ENCODE measurements at regions not wholly inside any gene's neighbourhood (a gene's known extent, or its start where the extent isn't known, plus 50 kb on each side); places are given as distances from the start of the nearest gene placed in this dataset.

DNA sequence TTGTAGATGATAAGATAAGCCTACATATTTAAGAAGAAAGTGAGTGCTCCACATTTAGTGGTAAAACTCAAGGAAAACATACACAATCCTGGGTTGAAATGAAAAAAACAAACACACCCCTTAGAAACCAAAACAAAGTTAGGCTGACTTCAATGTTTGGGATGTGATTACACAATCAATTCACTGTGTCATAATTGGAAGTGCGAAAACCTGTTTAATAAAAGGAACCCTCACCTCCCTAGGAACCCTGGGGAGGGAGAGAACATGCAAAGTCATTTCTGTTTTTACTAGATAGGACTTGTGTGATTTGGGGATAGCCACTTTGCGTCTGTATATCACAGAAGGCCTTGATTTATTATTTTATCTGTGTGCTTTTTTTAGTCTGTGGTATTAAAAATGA, 275.0 kb downstream of the NFKBIZ start:
- DNase-seq: no peak

GRCh38 chr3:102124704-102125103, 275.4 kb downstream of the NFKBIZ start:
- DNase-seq: no peak

DNA sequence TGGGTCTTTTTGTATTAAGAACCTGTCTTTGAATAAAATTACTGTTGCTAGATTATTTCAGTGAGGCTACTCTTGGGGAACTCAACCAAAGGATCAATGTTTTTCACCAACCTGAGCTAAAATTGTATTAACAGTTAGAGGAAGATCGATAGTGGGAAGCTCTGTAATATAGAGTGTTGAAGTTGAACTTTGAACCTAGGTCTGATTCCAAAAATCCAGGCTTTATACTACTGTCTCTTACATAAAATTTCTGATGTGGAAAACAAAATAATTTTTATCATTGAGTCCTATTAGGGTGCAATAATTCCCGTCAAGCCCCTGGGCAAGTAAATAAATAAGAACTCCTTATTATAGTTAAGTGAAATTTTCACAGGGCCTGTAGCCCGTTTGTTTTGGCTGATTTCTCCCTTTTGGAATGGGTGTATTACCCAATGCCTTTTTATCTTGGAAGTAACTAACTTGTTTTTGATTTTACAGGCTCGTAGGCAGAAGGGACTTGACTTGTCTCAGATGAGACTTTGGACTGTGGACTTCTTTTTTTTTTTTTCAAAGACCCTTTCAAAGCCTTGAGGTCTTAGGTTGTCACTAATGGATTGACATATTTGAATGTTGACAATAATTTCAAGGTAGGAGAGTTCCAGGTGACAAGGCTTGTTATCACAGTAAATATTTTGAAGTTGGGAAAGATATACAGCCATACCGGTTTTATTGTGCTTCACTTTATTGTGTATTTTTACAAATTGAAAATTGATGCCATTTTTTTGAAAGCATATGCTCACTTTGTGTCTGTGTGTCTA, 276.1 kb downstream of the NFKBIZ start:
- no peak for DNase-seq

GRCh38 chr3:102125994-102126368, 276.7 kb downstream of the NFKBIZ start:
- no peak for DNase-seq

DNA sequence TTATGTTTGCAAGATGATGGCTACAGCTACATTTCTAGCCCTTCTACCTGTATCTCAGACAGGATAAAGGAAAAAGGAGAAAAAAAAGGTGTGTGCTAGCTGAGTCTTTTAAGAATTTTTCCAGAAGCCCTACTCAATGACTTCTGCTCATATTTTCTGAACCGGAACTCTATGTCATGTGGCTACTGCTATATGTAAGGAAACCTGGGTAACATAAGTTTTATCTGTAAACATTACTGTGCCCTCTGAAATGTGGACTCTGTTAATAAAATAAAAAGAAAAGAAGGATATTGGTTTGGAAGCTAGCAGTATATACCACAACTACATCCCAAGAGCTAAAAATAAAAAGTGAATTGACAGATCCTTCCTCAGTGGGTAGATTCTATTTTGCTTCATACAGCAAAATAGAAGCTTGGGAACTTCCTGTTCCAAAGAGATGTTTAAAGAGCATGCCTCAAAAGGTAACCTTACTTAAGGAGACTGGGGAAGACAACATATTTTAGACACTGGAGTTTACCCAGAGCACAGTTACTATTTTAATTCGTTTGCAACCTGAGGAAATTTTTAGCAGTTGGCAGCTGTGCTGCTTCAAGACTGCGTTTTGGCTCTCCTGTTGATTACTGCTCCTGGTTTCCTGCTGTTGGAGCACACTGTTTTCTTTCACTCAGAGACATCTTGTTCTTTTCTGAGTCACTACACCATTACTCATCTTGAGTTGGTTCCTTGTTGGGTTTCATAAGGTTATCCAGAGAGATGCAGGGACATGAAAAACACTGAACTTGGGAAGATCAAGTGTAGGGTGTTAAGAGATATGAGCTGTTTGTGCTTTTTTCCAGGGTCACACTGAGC, 280.7 kb downstream of the NFKBIZ start:
- DNase-seq: no peak

- no peak for DNase-seq
These were observed 283.1 kb downstream of the NFKBIZ start for GRCh38 chr3:102132370-102132769.

DNA sequence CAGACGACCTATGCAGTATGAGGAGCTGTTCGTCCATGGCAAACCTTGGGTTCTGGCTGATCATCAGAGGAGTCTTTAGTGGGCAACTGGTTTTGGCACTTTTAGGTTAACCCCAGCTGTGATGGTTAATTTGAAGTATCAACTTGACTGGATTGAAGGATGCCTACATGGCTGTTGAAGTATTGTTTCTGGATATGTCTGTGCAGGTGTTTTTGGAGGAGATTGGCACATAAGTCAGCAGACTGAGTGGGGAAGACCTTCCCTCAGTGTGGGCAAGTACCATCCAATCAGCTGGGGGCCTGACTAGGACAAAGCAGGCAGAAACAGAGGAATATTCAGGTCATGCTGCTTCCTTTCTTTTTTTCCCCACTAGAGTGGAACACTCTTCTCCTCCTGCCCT, 284.1 kb downstream of the NFKBIZ start:
- DNase-seq: no peak

GRCh38 chr3:102135316-102135715, 286.0 kb downstream of the NFKBIZ start:
- DNase-seq: no peak

DNA sequence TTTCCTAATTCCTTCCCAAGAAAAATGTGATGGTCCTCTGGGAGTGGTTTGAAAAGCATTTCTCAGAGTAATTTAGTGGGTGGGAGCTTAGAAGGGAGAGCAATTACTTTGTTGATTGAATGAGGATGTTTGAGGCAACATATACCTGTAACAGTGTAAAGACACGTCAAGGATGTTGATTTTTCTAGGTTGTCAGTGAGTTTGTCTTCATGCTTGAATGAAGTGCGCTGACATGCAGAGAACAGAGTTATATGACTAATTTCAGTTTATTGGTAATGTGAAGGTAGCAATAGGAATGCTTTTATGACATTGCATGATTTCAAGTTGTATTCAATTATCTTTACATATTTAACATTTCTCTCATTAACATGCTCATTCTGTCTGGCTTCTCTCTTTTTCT, 286.9 kb downstream of the NFKBIZ start:
- DNase-seq: no peak

GRCh38 chr3:102140116-102140515, 290.8 kb downstream of the NFKBIZ start:
- no peak for DNase-seq

DNA sequence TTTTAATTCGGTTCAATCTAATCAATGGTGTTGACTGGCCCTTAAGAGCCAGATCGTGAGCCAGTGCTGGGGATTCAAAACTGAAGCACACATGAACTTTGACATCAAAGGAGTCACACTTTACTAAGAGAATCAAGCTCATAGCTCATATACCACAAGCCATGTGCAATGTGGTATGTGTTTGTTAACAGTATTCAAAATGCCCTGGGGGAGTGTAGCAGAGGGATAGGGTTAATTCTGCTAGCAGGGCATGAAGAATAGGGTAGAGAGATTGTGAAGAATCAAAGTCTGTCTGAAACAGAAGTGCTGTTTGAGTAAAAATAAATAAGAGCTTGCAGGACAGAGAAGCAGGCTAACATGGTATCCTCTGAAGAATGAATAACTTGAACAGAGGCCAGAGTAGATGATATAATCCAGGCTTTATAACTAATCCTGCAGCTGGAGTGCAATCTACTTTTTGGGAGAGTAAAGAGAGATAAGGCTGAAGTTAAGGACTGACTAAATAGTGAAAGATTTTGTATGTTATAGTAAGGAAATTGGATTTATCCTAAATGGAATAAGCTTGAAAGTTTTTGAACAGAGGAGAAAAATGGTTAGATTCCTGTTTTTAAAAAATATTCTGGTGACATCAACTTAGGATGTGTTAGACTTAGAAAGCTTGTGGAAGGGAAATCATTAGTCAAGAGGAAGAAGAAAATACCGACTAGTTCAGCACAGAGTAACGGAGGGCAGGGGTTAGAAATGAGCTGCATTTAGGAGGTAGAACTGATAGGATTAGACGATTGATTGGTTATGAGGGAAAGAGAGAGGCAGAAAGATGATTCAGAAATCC, 292.0 kb downstream of the NFKBIZ start:
- no peak for DNase-seq

- no peak for DNase-seq
These were observed 292.6 kb downstream of the NFKBIZ start for GRCh38 chr3:102141928-102142239.

DNA sequence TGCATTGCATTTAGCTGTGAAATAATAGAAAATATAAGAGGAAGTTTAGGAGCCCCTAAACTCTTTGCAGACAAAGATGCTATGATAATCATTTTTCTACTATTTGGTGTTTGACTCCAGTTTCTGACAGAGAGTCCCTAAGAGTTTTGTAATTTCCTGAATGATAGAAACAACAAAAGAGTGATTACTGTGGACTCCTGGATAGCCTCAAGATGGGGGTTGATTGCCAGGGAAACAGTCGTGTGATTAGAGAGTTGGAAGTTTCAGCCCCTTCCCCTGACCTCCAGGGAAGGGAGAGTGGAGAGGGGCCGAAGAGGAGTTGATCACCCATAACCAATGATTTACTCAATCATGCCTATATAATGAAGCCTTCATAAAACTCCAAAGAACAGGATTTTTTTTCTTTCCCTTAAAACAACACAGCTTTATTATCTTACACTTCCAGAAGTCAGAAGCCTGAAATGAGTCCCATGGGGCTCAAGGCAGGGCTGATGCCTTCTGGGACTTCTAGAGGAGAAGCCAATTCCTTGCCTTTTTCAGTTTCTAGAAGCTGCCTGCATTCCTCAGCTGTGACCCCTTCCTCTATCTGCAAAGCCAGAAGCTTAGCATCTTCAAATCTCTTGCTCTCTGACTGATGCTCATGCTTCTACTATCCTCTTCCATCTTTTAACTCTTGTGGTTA, 292.3 kb upstream of the ZPLD1 start:
- DNase-seq: peak; percentile 29

DNA sequence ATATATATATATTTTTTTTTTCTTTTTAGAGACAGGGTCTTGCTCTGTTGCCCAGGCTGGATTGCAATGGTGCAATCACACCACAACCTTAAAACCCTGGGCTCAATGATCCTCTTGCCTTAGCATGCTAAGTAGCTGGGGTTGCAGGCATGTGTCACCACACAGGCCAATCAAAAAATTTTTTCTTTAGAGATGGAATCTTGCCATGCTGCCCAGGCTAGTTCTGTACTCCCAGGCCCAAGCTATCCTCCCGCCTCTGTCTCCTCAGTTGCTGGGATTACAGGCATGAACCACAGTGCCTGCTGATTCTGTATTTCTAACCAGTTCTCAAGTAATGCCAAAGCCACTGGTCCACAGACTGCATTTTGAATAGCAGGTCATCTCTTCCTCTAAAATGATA, 291.3 kb upstream of the ZPLD1 start:
- DNase-seq: no peak

DNA sequence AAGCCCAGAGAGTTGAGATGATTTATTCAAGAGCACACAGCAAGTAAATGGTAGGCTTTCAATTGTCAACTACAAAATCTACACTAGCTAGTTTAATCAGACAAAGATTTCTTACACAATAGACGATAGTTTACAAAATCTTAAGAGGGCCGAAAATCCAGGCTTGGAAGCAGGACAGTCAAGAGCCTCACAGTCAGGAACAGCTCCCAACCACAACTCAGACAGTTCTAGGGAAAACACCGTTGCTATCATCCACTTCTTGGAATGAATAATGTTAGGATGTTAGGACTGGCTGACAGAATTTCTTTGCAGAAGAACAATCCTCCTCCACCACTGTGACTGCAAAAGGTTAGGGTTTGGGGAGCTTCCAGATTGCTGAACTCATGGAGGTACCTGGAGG, 290.8 kb upstream of the ZPLD1 start:
- DNase-seq: no peak

DNA sequence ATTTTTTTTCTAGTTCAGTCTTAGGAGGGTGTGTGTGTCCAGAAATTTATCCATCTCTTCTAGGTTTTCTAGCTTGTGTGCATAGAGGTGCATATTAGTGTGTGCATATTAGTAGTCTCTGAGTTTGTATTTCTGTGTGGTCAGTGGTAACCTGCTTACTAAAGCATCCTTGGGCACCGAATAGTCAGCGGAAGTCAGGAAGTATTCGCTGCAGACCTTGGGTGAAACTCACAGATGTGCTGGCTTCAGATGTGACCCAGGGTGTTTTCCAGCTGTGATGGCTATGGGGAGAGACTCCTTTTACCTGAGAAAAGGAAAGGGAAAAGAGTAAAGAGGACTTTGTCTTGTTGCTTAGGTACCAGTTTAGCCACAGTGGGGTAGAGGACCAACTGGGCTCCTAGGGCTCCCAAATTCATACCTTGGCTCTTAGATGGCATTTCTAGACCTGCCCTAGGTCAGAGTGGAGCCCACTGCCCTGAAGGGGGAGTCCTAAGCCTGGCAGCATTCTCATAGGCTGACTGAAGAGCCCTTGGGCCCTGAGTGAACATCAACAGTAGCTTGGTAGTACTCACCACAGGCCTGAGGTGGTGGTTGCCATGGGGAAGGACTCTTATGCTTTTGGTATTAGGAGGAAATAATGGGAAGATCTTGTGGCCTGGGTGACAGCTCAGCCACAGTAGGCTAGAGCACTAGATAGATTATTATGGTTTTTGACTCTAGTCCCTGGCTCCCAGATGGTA, 286.0 kb upstream of the ZPLD1 start:
- no peak for DNase-seq

DNA sequence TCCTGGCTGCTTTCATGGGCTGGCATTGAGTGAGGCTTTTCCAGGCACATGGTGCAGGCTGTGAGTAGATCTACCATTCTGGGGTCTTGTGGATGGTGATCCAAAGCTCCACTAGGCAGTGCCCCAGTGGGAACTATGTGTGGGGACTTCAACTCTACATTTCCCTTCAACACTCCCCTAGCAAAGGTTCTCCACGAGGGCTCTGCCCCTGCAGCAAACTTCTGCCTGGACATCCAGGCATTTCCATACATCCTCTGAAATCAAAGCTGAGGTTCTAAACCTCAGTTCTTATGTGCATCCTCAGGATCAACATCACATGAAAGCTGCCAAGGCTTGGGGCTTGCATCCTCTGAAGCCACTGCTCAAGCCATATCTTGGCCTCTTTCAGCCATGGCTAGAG, 282.9 kb upstream of the ZPLD1 start:
- no peak for DNase-seq

- DNase-seq: no peak
These were observed 278.4 kb upstream of the ZPLD1 start for GRCh38 chr3:102156426-102156825.

GRCh38 chr3:102158080-102158740, 276.6 kb upstream of the ZPLD1 start:
- no peak for DNase-seq

DNA sequence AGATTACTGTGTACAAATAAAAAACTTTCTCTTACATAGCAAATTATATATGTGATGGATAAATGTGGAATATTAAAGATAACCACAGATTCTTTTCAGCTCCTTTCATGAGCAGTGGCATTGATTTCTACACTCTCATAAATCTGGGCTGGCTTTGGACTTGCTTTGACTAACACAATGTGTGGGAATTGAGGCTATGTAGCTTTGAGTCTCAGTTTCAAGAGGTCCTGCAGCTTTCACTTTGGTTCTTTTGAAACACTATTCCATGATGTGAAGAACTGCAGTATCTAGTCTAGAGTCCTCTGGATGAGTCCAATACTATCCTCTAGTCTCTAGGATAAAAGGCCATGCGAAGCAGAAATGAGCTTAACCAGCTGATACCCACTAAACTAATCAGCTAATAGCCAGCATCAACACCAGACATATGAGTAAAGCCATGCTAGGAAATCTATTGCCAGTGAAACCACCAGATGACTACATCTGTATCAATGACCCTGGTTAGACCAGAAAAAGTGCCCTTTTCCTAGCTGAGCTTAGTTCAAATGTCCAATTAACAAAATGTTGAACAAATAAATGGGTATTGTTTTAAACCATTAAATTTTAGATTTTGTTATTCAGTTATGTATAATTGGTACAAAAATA, 274.9 kb upstream of the ZPLD1 start:
- no peak for DNase-seq

- no peak for DNase-seq
These were observed 273.3 kb upstream of the ZPLD1 start for GRCh38 chr3:102161384-102162006.

Data from islet precursor cell (in vitro differentiated cells).